ENCODE measurements at regions not wholly inside any gene's neighbourhood (a gene's known extent, or its start where the extent isn't known, plus 50 kb on each side); places are given as distances from the start of the nearest gene placed in this dataset.
"Not testable (repeated sequence)": the region's sequence is repeated elsewhere in the genome, so short reads cannot be mapped to it uniquely, and the experiment has no call there.

- H3K27ac ChIP-seq (ENCODE audit: low read length), result no peak overlapping the region
- H3K4me3 ChIP-seq (ENCODE audit: low read length), result no peak overlapping the region
- H3K36me3 ChIP-seq (ENCODE audit: control insufficient read depth, low read depth, low read length), result no peaks in the 10 kb centered on the region
- no peaks in the 10 kb centered on the region for H3K4me1 ChIP-seq (ENCODE audit: control insufficient read depth, low read depth, low read length)
- no peak overlapping the region for H3K9ac ChIP-seq (ENCODE audit: low read length)
- no peaks in the 10 kb centered on the region for H3K27me3 ChIP-seq (ENCODE audit: control insufficient read depth, insufficient read depth, low read length)
- H3K9me3 ChIP-seq (ENCODE audit: control insufficient read depth, low read depth, low read length), result no peaks in the 10 kb centered on the region
These were observed 80.6 kb upstream of the CLDN5 start for GRCh38 chr22:19604711-19605268.

- H3K27ac ChIP-seq (ENCODE audit: low read length), result no peak overlapping the region
- no peak overlapping the region for H3K9ac ChIP-seq (ENCODE audit: low read length)
These were observed 81.5 kb upstream of the CLDN5 start for GRCh38 chr22:19605508-19606331.

GRCh38 chr22:19606332-19607191 is 82.4 kb upstream of the CLDN5 start:
- Histone ChIP-seq H3K9me3 (ENCODE audit: control insufficient read depth, low read depth, low read length) (no peaks in the 10 kb centered on the region), H3K27me3 (ENCODE audit: control insufficient read depth, insufficient read depth, low read length) (no peaks in the 10 kb centered on the region), H3K36me3 (ENCODE audit: control insufficient read depth, low read depth, low read length) (no peaks in the 10 kb centered on the region), H3K27ac (ENCODE audit: low read length) (no peak overlapping the region), H3K4me1 (ENCODE audit: control insufficient read depth, low read depth, low read length) (peaks cover 11% of the 10 kb centered on the region), H3K4me3 (ENCODE audit: low read length) (no peak overlapping the region), H3K9ac (ENCODE audit: low read length) (no peak overlapping the region)

More at GRCh38 chr22:19605508-19606331, 81.5 kb upstream of the CLDN5 start:
- H3K4me1 ChIP-seq (ENCODE audit: control insufficient read depth, low read depth, low read length), result peaks cover 6% of the 10 kb centered on the region
- no peaks in the 10 kb centered on the region for H3K36me3 ChIP-seq (ENCODE audit: control insufficient read depth, low read depth, low read length)
- H3K9me3 ChIP-seq (ENCODE audit: control insufficient read depth, low read depth, low read length), result no peaks in the 10 kb centered on the region
- no peaks in the 10 kb centered on the region for H3K27me3 ChIP-seq (ENCODE audit: control insufficient read depth, insufficient read depth, low read length)
- no peak overlapping the region for H3K4me3 ChIP-seq (ENCODE audit: low read length)

- Histone ChIP-seq H3K27me3 (ENCODE audit: control insufficient read depth, insufficient read depth, low read length) (no peaks in the 10 kb centered on the region), H3K9ac (ENCODE audit: low read length) (no peak overlapping the region), H3K9me3 (ENCODE audit: control insufficient read depth, low read depth, low read length) (no peaks in the 10 kb centered on the region), H3K4me1 (ENCODE audit: control insufficient read depth, low read depth, low read length) (peaks cover 11% of the 10 kb centered on the region), H3K36me3 (ENCODE audit: control insufficient read depth, low read depth, low read length) (no peaks in the 10 kb centered on the region), H3K27ac (ENCODE audit: low read length) (no peak overlapping the region), H3K4me3 (ENCODE audit: low read length) (no peak overlapping the region)
These were observed 83.2 kb upstream of the CLDN5 start for GRCh38 chr22:19607192-19608002.

GRCh38 chr22:19608003-19608690 is 83.9 kb upstream of the CLDN5 start:
- Histone ChIP-seq H3K27ac (ENCODE audit: low read length) (no peak overlapping the region), H3K4me1 (ENCODE audit: control insufficient read depth, low read depth, low read length) (peaks cover 11% of the 10 kb centered on the region), H3K9ac (ENCODE audit: low read length) (no peak overlapping the region), H3K4me3 (ENCODE audit: low read length) (no peak overlapping the region), H3K27me3 (ENCODE audit: control insufficient read depth, insufficient read depth, low read length) (no peaks in the 10 kb centered on the region), H3K9me3 (ENCODE audit: control insufficient read depth, low read depth, low read length) (no peaks in the 10 kb centered on the region), H3K36me3 (ENCODE audit: control insufficient read depth, low read depth, low read length) (no peaks in the 10 kb centered on the region)

- not testable (repeated sequence) for H3K27me3 ChIP-seq (ENCODE audit: control insufficient read depth, insufficient read depth, low read length); H3K4me3 ChIP-seq (ENCODE audit: low read length); H3K27ac ChIP-seq (ENCODE audit: low read length); H3K9ac ChIP-seq (ENCODE audit: low read length); H3K36me3 ChIP-seq (ENCODE audit: control insufficient read depth, low read depth, low read length); H3K9me3 ChIP-seq (ENCODE audit: control insufficient read depth, low read depth, low read length)
- H3K4me1 ChIP-seq (ENCODE audit: control insufficient read depth, low read depth, low read length), result peaks cover 12% of the 10 kb centered on the region
These were observed 85.5 kb upstream of the CLDN5 start for GRCh38 chr22:19609753-19610152.

GRCh38 chr22:19610518-19611253 is 86.5 kb upstream of the CLDN5 start:
- Histone ChIP-seq H3K9ac (ENCODE audit: low read length) (peak overlapping the region; percentile 9), H3K27me3 (ENCODE audit: control insufficient read depth, insufficient read depth, low read length) (no peaks in the 10 kb centered on the region), H3K9me3 (ENCODE audit: control insufficient read depth, low read depth, low read length) (no peaks in the 10 kb centered on the region), H3K36me3 (ENCODE audit: control insufficient read depth, low read depth, low read length) (no peaks in the 10 kb centered on the region), H3K4me3 (ENCODE audit: low read length) (no peak overlapping the region), H3K4me1 (ENCODE audit: control insufficient read depth, low read depth, low read length) (peaks cover 20% of the 10 kb centered on the region), H3K27ac (ENCODE audit: low read length) (no peak overlapping the region)

GRCh38 chr22:19611590-19611989 is 87.4 kb upstream of the CLDN5 start:
- Histone ChIP-seq H3K4me1 (ENCODE audit: control insufficient read depth, low read depth, low read length) (peaks cover 23% of the 10 kb centered on the region), H3K27ac (ENCODE audit: low read length) (no peak overlapping the region), H3K27me3 (ENCODE audit: control insufficient read depth, insufficient read depth, low read length) (no peaks in the 10 kb centered on the region), H3K9me3 (ENCODE audit: control insufficient read depth, low read depth, low read length) (no peaks in the 10 kb centered on the region), H3K9ac (ENCODE audit: low read length) (no peak overlapping the region), H3K36me3 (ENCODE audit: control insufficient read depth, low read depth, low read length) (no peaks in the 10 kb centered on the region), H3K4me3 (ENCODE audit: low read length) (no peak overlapping the region)

GRCh38 chr22:19612866-19613572 is 88.8 kb upstream of the CLDN5 start:
- peaks cover 32% of the 10 kb centered on the region for H3K4me1 ChIP-seq (ENCODE audit: control insufficient read depth, low read depth, low read length)
- no peaks in the 10 kb centered on the region for H3K27me3 ChIP-seq (ENCODE audit: control insufficient read depth, insufficient read depth, low read length)
- no peak overlapping the region for H3K27ac ChIP-seq (ENCODE audit: low read length)
- H3K9me3 ChIP-seq (ENCODE audit: control insufficient read depth, low read depth, low read length), result no peaks in the 10 kb centered on the region
- no peak overlapping the region for H3K9ac ChIP-seq (ENCODE audit: low read length)
- H3K36me3 ChIP-seq (ENCODE audit: control insufficient read depth, low read depth, low read length), result no peaks in the 10 kb centered on the region
- H3K4me3 ChIP-seq (ENCODE audit: low read length), result no peak overlapping the region

GRCh38 chr22:19614536-19614863 is 90.3 kb upstream of the CLDN5 start:
- Histone ChIP-seq H3K4me1 (ENCODE audit: control insufficient read depth, low read depth, low read length) (peaks cover 32% of the 10 kb centered on the region), H3K27ac (ENCODE audit: low read length) (no peak overlapping the region), H3K9me3 (ENCODE audit: control insufficient read depth, low read depth, low read length) (no peaks in the 10 kb centered on the region), H3K36me3 (ENCODE audit: control insufficient read depth, low read depth, low read length) (no peaks in the 10 kb centered on the region), H3K27me3 (ENCODE audit: control insufficient read depth, insufficient read depth, low read length) (no peaks in the 10 kb centered on the region), H3K4me3 (ENCODE audit: low read length) (no peak overlapping the region), H3K9ac (ENCODE audit: low read length) (no peak overlapping the region)

Data from iPS-18a (cell line).